Osteocyte (in vitro differentiated cells): ENCODE measurements at regions not wholly inside any gene's neighbourhood (a gene's known extent, or its start where the extent isn't known, plus 50 kb on each side); places are given as distances from the start of the nearest gene placed in this dataset.

Experiments used
- DNase-seq: peaks from one replicate; pipeline ENCODE4 v3.0.0; 2021; ENCODE audit warnings: mixed read lengths; ENCODE audit not compliant: unreplicated experiment; ENCODE audit errors: extremely low spot score
- H3K27ac Mint-ChIP-seq: one replicate; pipeline ENCODE4 v1.8.0; 2021; ENCODE audit warnings: mild to moderate bottlenecking, mixed read lengths; ENCODE audit not compliant: unreplicated experiment
- H3K27me3 Mint-ChIP-seq: one replicate; pipeline ENCODE4 v1.8.0; 2021; ENCODE audit warnings: mixed read lengths; ENCODE audit not compliant: unreplicated experiment
- H3K36me3 Mint-ChIP-seq: one replicate; pipeline ENCODE4 v1.8.0; 2021; ENCODE audit warnings: mixed read lengths; ENCODE audit not compliant: unreplicated experiment
- H3K4me1 Mint-ChIP-seq: one replicate; pipeline ENCODE4 v1.8.0; 2021; ENCODE audit warnings: mixed read lengths; ENCODE audit not compliant: unreplicated experiment
- H3K4me3 Mint-ChIP-seq: one replicate; pipeline ENCODE4 v1.8.0; 2021; ENCODE audit warnings: mild to moderate bottlenecking, moderate library complexity, mixed read lengths; ENCODE audit not compliant: unreplicated experiment
- H3K9me3 Mint-ChIP-seq: one replicate; pipeline ENCODE4 v1.8.0; 2021; ENCODE audit warnings: mixed read lengths; ENCODE audit not compliant: unreplicated experiment
- TF ChIP-seq, protein P1 (sequence below): fragments of 200-600 bp; sonication (generic); IDR thresholded peaks from 2 replicates; pipeline ENCODE4 v1.5.0; 2021; ENCODE audit warnings: antibody characterized with exemption, mild to moderate bottlenecking, moderate library complexity

DNA sequence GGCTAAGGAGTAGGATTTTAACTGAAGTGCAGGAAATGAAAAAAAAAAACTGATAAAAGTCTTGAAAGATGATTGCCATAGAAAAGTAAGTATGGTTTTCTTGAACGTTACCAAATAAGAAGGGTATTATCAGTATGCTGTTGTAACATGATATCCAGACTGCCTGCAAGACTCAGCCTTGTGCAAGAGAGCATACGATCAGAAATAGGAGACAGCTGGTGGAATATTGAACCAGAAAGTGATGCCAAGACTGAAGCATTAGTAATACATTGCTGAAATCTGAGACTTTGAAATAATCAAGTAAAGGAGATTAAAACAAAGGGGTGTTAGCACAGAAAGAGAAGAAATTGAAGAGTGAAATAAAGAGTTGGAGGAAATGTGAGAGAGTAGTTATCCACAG lies 452.7 kb upstream of the CNTN5 start:
- no peak for DNase-seq
- Mint-ChIP-seq H3K4me3 (no peak overlapping the region), H3K9me3 (no peaks in the 10 kb centered on the region), H3K27me3 (no peaks in the 10 kb centered on the region), H3K4me1 (no peaks in the 10 kb centered on the region), H3K27ac (no peak overlapping the region), H3K36me3 (no peaks in the 10 kb centered on the region)
- TF ChIP-seq, protein P1, sequence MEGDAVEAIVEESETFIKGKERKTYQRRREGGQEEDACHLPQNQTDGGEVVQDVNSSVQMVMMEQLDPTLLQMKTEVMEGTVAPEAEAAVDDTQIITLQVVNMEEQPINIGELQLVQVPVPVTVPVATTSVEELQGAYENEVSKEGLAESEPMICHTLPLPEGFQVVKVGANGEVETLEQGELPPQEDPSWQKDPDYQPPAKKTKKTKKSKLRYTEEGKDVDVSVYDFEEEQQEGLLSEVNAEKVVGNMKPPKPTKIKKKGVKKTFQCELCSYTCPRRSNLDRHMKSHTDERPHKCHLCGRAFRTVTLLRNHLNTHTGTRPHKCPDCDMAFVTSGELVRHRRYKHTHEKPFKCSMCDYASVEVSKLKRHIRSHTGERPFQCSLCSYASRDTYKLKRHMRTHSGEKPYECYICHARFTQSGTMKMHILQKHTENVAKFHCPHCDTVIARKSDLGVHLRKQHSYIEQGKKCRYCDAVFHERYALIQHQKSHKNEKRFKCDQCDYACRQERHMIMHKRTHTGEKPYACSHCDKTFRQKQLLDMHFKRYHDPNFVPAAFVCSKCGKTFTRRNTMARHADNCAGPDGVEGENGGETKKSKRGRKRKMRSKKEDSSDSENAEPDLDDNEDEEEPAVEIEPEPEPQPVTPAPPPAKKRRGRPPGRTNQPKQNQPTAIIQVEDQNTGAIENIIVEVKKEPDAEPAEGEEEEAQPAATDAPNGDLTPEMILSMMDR = no peak

DNA sequence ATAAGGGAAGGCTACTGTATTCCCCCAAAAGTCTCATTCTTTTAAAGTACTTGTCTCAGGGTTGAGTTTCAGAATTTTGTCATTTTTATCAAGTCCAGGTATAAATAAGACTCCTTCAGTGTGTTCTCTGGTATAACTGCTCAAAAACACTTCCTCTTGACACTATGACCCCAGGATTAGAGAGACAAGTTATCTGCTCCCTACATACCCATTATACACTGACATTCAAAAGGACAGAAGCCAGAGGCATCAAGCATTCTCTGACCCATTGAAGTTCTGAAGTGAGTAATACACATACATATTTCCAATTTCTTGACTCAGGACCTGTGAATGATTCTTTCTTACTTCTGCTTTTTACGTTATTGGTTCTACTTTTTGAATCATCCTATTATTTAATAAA lies 447.8 kb upstream of the CNTN5 start:
- Mint-ChIP-seq H3K4me3 (no peak overlapping the region), H3K27me3 (no peaks in the 10 kb centered on the region), H3K4me1 (no peaks in the 10 kb centered on the region), H3K9me3 (no peaks in the 10 kb centered on the region), H3K36me3 (no peaks in the 10 kb centered on the region), H3K27ac (no peak overlapping the region)
- DNase-seq = no peak
- TF ChIP-seq, protein P1 = no peak

DNA sequence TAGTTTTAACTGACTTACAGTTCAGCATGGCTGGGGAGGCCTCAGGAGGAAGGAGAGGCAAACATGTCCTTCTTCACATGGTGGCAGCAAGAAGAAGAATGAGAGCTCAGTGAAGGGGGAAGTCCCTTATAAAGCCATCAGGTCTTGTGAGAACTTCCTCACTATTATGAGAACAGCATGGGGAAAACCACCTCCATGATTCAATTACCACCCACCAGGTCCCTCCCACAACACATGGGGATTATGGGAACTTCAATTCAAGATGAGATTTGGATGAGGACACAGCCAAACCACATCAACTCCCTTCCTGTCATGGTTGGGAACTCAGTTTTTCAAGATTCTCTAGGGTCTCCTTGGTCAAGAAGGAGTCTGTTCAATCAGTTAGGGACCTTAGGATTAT lies 432.9 kb upstream of the CNTN5 start:
- Mint-ChIP-seq H3K4me1 (no peaks in the 10 kb centered on the region), H3K27me3 (no peaks in the 10 kb centered on the region), H3K9me3 (peaks cover 6% of the 10 kb centered on the region), H3K27ac (no peak overlapping the region), H3K4me3 (no peak overlapping the region), H3K36me3 (no peaks in the 10 kb centered on the region)
- TF ChIP-seq, protein P1 = no peak
- no peak for DNase-seq

DNA sequence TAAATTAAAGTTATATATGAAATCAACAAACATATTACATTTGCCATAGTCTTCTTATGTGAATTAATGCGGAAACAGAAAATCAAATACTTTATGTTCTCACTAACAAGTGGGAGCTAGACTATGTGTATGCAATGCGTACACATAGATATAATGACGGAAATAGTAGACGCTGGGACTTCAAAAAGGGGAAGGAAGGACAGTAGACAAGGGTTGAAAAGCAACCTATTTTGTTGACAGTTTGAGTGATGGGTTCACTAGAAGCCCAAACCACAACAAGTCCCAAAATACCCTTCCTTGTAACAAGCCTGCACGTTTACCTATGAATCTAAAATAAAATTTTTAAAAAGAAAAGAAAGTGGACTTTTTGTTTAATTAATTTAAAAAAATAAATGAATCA lies 430.8 kb upstream of the CNTN5 start:
- peaks cover 11% of the 10 kb centered on the region for H3K9me3 Mint-ChIP-seq
- no peak for DNase-seq
- H3K27me3 Mint-ChIP-seq = no peaks in the 10 kb centered on the region
- H3K27ac Mint-ChIP-seq = no peak overlapping the region
- H3K36me3 Mint-ChIP-seq = no peaks in the 10 kb centered on the region
- no peak overlapping the region for H3K4me3 Mint-ChIP-seq
- TF ChIP-seq, protein P1 = no peak
- no peaks in the 10 kb centered on the region for H3K4me1 Mint-ChIP-seq

DNA sequence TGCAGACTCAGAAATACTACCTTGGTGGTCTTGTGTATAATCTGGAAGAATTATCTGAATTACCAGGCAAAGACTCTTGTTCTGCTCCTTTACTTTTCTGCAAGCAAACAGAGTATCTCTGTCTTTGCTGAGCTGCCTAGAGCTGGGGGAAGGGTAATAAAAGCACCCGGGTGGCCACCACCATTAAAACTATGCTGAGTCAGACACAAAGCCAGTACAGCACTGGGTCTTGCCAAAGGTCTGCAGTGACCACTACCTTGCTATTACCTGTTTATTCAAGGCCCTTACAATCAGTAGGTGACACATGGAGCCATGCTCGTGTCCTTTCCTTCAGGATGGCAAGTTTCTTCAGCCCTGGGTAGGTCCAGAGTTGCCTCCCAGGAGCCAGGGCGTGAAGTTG lies 420.6 kb upstream of the CNTN5 start:
- no peak for DNase-seq
- no peaks in the 10 kb centered on the region for H3K36me3 Mint-ChIP-seq
- TF ChIP-seq, protein P1 = no peak
- no peak overlapping the region for H3K27ac Mint-ChIP-seq
- no peaks in the 10 kb centered on the region for H3K4me1 Mint-ChIP-seq
- H3K9me3 Mint-ChIP-seq = peaks cover 24% of the 10 kb centered on the region
- no peak overlapping the region for H3K4me3 Mint-ChIP-seq
- H3K27me3 Mint-ChIP-seq = no peaks in the 10 kb centered on the region
